ENCODE measurements at regions not wholly inside any gene's neighbourhood (a gene's known extent, or its start where the extent isn't known, plus 50 kb on each side); places are given as distances from the start of the nearest gene placed in this dataset.

- TF ChIP-seq ZNF462 (CRISPR knock-in tag; IDR thresholded peaks at IDR 0.05), result no peak
- TF ChIP-seq NANOG (IDR thresholded peaks at IDR 0.05; ENCODE audit: borderline replicate concordance), result no peak
- no peak for TF ChIP-seq REST (IDR thresholded peaks at IDR 0.05; ENCODE audit: unreplicated experiment)
Measured at GRCh38 chr1:110281363-110282290, 57.5 kb upstream of the RBM15 start (continued).

GRCh38 chr1:110282395-110282794 lies 56.8 kb upstream of the RBM15 start:
- no peaks in the 10 kb centered on the region for H3F3A ChIP-seq (replicated peaks; ENCODE audit: low read depth)
- H3K79me2 ChIP-seq (replicated peaks; ENCODE audit: insufficient read depth), result no peaks in the 10 kb centered on the region
- Mint-ChIP-seq H3K36me3 (ENCODE audit: low read depth) (no peaks in the 10 kb centered on the region), H3K27ac (no peak overlapping the region), H3K9me3 (no peaks in the 10 kb centered on the region), H3K4me1 (peaks cover 3% of the 10 kb centered on the region; the same call in 1 of the 3 replicates), H3K27me3 (ENCODE audit: insufficient read depth, low read depth, poor library complexity) (peaks cover 2% of the 10 kb centered on the region), H3K4me3 (no peak overlapping the region)
- no peaks in the 10 kb centered on the region for H3K9me2 ChIP-seq (ENCODE audit: insufficient read depth)
- no peak overlapping the region for H2AFZ ChIP-seq
- no peak overlapping the region for H3K4me3 ChIP-seq
- DNase-seq (ENCODE audit: low spot score) (no peak), ATAC-seq (no peak)
- no peak overlapping the region for H3K4me2 ChIP-seq
- H3K36me3 ChIP-seq (ENCODE audit: insufficient read depth), result no peaks in the 10 kb centered on the region
- no peak overlapping the region for H3K27ac ChIP-seq (ENCODE audit: low read depth)
- H4K20me1 ChIP-seq (replicated peaks; ENCODE audit: insufficient read depth), result no peaks in the 10 kb centered on the region
- H3K4me1 ChIP-seq (ENCODE audit: insufficient read depth), result no peaks in the 10 kb centered on the region
- H3K27me3 ChIP-seq (ENCODE audit: insufficient read depth), result no peaks in the 10 kb centered on the region
- TF ChIP-seq ZNF462 (CRISPR knock-in tag; IDR thresholded peaks at IDR 0.05), result no peak
- no peak for TF ChIP-seq NANOG (IDR thresholded peaks at IDR 0.05; ENCODE audit: borderline replicate concordance)
- no peak for TF ChIP-seq ZNF331 (CRISPR knock-in tag; IDR thresholded peaks at IDR 0.05; ENCODE audit: low read depth)
